ENCODE measurements at regions not wholly inside any gene's neighbourhood (a gene's known extent, or its start where the extent isn't known, plus 50 kb on each side); places are given as distances from the start of the nearest gene placed in this dataset.

- TF ChIP-seq ELK1 (IDR thresholded peaks at IDR 0.05; ENCODE audit: low read depth, low read length) (no peak), HDAC2 (IDR thresholded peaks at IDR 0.05) (no peak)
- Histone ChIP-seq H3K27ac (no peak overlapping the region), H3K4me3 (no peak overlapping the region), H3K4me2 (no peak overlapping the region), H3K4me1 (no peaks in the 10 kb centered on the region), H3K9me3 (no peaks in the 10 kb centered on the region; the same call in 2 of the 3 replicates)
- ChIA-PET CTCF (interaction anchor here (1.5 kb wide), 1 partner anchor 185 kb away, joined by 3 read pairs; no protein-coding TSS in a partner anchor), POLR2A (no interaction called here)
- ATAC-seq (no peak), DNase-seq (ENCODE audit: low read depth in 1 of 2, low spot score in 1 of 2) (no peak), FAIRE-seq (no peak)
- WGBS (ENCODE audit: missing lambda C conversion rate) = 33% methylated on average over 1 of the region's 1 CpG
These were observed 55.2 kb upstream of the MRPS6 start for GRCh38 chr21:34018185-34018584.

GRCh38 chr21:34017039-34017961 lies 56.1 kb upstream of the MRPS6 start:
- H3K4me1 ChIP-seq = no peaks in the 10 kb centered on the region
- H3K27ac ChIP-seq = no peak overlapping the region
- no peak overlapping the region for H3K4me3 ChIP-seq
- no peak for FAIRE-seq
- POLR2A ChIA-PET = no interaction called here
- whole genome bisulfite sequencing (ENCODE audit: missing lambda C conversion rate) = 73% methylated on average over 5 of the region's 5 CpGs
- no peak for ATAC-seq
- CTCF ChIA-PET = interaction anchor here (0.7 to 1.5 kb wide), 3 partner anchors 30 to 186 kb away, joined by 3 to 5 read pairs (median 4); no protein-coding TSS in a partner anchor
- H3K9me3 ChIP-seq = no peaks in the 10 kb centered on the region; the same call in 1 of the 3 replicates
- DNase-seq (ENCODE audit: low read depth in 1 of 2, low spot score in 1 of 2) = no peak
- H3K4me2 ChIP-seq = no peak overlapping the region
- TF ChIP-seq MAZ (IDR thresholded peaks at IDR 0.05; ENCODE audit: borderline replicate concordance, low read depth, low read length) (no peak), JUNB (IDR thresholded peaks at IDR 0.05) (no peak), KDM5A (IDR thresholded peaks at IDR 0.05) (no peak)

GRCh38 chr21:34012640-34013039 lies 60.7 kb upstream of the MRPS6 start:
- ATAC-seq (no peak), FAIRE-seq (no peak), DNase-seq (ENCODE audit: low read depth in 1 of 2, low spot score in 1 of 2) (no peak)
- ChIA-PET POLR2A (no interaction called here), CTCF (interaction anchor here (0.5 to 0.7 kb wide), 3 partner anchors 8 to 23 kb away, joined by 3 read pairs; no protein-coding TSS in a partner anchor)
- TF ChIP-seq HDAC2 (IDR thresholded peaks at IDR 0.05) (no peak), MAZ (IDR thresholded peaks at IDR 0.05; ENCODE audit: borderline replicate concordance, low read depth, low read length) (no peak), RAD21 (conservative IDR thresholded peaks at IDR 0.05 in 1 of 2, IDR thresholded peaks at IDR 0.05 in 1 of 2) (no peak), HOXB13 (CRISPR knock-in tag; IDR thresholded peaks at IDR 0.05; ENCODE audit: low read depth) (no peak), RARB (CRISPR knock-in tag; IDR thresholded peaks at IDR 0.05) (no peak), MAX (IDR thresholded peaks at IDR 0.05) (no peak), EHF (CRISPR knock-in tag; IDR thresholded peaks at IDR 0.05) (no peak), NFE2L2 (conservative IDR thresholded peaks at IDR 0.05; ENCODE audit: low read length) (no peak), TP53 (CRISPR knock-in tag; IDR thresholded peaks at IDR 0.05) (no peak), HES2 (IDR thresholded peaks at IDR 0.05) (no peak), CBX8 (IDR thresholded peaks at IDR 0.05) (no peak)
- no peaks in the 10 kb centered on the region; the same call in 1 of the 3 replicates for H3K9me3 ChIP-seq
- H3K4me3 ChIP-seq = no peak overlapping the region
- no peak overlapping the region for H3K4me2 ChIP-seq
- H3K27ac ChIP-seq = no peak overlapping the region
- whole genome bisulfite sequencing (ENCODE audit: missing lambda C conversion rate) = 6% methylated on average over 3 of the region's 3 CpGs
- no peaks in the 10 kb centered on the region for H3K4me1 ChIP-seq

- FAIRE-seq (no peak), ATAC-seq (no peak), DNase-seq (ENCODE audit: low read depth in 1 of 2, low spot score in 1 of 2) (no peak)
- 44% methylated on average over 1 of the region's 1 CpG for WGBS (ENCODE audit: missing lambda C conversion rate)
- Histone ChIP-seq H3K27ac (no peak overlapping the region), H3K4me3 (no peak overlapping the region), H3K9me3 (no peaks in the 10 kb centered on the region; the same call in 1 of the 3 replicates), H3K4me1 (no peaks in the 10 kb centered on the region), H3K4me2 (no peak overlapping the region)
- ChIA-PET CTCF (interaction anchor here (0.7 kb wide), 1 partner anchor 9 kb away, joined by 3 read pairs; no protein-coding TSS in a partner anchor), POLR2A (no interaction called here)
- TF ChIP-seq FOSL2 (IDR thresholded peaks at IDR 0.05) (no peak), FOSL2 (CRISPR knock-in tag; IDR thresholded peaks at IDR 0.05) (no peak), ELK1 (IDR thresholded peaks at IDR 0.05; ENCODE audit: low read depth, low read length) (no peak), GATA3 (IDR thresholded peaks at IDR 0.05; ENCODE audit: borderline replicate concordance) (no peak), MAX (IDR thresholded peaks at IDR 0.05) (no peak), PBX3 (IDR thresholded peaks at IDR 0.05) (no peak), MAZ (IDR thresholded peaks at IDR 0.05; ENCODE audit: borderline replicate concordance, low read depth, low read length) (no peak), E2F6 (IDR thresholded peaks at IDR 0.05; ENCODE audit: borderline replicate concordance, low read depth) (no peak), KDM1A (IDR thresholded peaks at IDR 0.05; ENCODE audit: low read depth) (no peak), POLR2AphosphoS2 (conservative IDR thresholded peaks at IDR 0.05; ENCODE audit: low read length) (no peak), TP53 (CRISPR knock-in tag; IDR thresholded peaks at IDR 0.05) (no peak), NFE2L2 (conservative IDR thresholded peaks at IDR 0.05; ENCODE audit: low read length) (no peak), HES2 (IDR thresholded peaks at IDR 0.05) (no peak), TFCP2L1 (CRISPR knock-in tag; IDR thresholded peaks at IDR 0.05) (no peak)
These were observed 61.7 kb upstream of the MRPS6 start for GRCh38 chr21:34011660-34012059.
